ENCODE measurements at regions not wholly inside any gene's neighbourhood (a gene's known extent, or its start where the extent isn't known, plus 50 kb on each side); places are given as distances from the start of the nearest gene placed in this dataset.

DNA sequence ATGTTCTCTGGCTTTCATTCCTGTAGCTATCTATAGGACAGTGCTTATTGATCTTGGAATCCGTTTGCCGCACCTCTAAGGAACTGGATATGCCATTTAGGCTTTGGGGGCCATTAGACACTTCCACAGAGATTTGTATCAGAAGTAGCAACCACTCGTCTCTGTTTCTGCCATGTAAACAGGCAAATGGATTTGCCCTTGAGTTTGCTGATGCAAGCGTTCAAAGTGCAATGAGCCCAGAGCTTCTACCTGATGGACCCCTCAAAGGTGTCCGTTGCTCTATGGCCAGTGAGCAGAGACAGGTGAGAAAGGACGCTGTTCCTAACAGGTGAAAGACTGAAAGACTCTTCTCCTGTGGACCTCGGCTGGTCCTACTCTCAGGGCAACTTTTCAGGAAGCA, 302.9 kb downstream of the ZNF536 start:
- no peak for ATAC-seq
- TF ChIP-seq ZNF70 (CRISPR knock-in tag; IDR thresholded peaks at IDR 0.05) (no peak), TCF4 (CRISPR knock-in tag; IDR thresholded peaks at IDR 0.05; ENCODE audit: borderline replicate concordance) (no peak), ZNF565 (CRISPR knock-in tag; conservative IDR thresholded peaks at IDR 0.05; ENCODE audit: low read depth) (no peak), RARB (CRISPR knock-in tag; IDR thresholded peaks at IDR 0.05) (no peak), ZFP30 (CRISPR knock-in tag; IDR thresholded peaks at IDR 0.05) (no peak), SNAI2 (CRISPR knock-in tag; IDR thresholded peaks at IDR 0.05) (no peak), OSR1 (CRISPR knock-in tag; IDR thresholded peaks at IDR 0.05) (no peak), CSDC2 (CRISPR knock-in tag; IDR thresholded peaks at IDR 0.05) (no peak), GLIS3 (CRISPR knock-in tag; IDR thresholded peaks at IDR 0.05) (no peak), ZNF8 (CRISPR knock-in tag; IDR thresholded peaks at IDR 0.05) (no peak), BACH2 (CRISPR knock-in tag; IDR thresholded peaks at IDR 0.05; ENCODE audit: borderline replicate concordance) (no peak), ISL1 (CRISPR knock-in tag; IDR thresholded peaks at IDR 0.05) (no peak), ARNTL (CRISPR knock-in tag; IDR thresholded peaks at IDR 0.05; ENCODE audit: borderline replicate concordance, low read depth) (no peak)
- TF ChIP-seq, protein P1, sequence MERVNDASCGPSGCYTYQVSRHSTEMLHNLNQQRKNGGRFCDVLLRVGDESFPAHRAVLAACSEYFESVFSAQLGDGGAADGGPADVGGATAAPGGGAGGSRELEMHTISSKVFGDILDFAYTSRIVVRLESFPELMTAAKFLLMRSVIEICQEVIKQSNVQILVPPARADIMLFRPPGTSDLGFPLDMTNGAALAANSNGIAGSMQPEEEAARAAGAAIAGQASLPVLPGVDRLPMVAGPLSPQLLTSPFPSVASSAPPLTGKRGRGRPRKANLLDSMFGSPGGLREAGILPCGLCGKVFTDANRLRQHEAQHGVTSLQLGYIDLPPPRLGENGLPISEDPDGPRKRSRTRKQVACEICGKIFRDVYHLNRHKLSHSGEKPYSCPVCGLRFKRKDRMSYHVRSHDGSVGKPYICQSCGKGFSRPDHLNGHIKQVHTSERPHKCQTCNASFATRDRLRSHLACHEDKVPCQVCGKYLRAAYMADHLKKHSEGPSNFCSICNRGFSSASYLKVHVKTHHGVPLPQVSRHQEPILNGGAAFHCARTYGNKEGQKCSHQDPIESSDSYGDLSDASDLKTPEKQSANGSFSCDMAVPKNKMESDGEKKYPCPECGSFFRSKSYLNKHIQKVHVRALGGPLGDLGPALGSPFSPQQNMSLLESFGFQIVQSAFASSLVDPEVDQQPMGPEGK (CRISPR knock-in tag; IDR thresholded peaks at IDR 0.05; ENCODE audit: borderline replicate concordance), result no peak
- TF ChIP-seq, protein P2, sequence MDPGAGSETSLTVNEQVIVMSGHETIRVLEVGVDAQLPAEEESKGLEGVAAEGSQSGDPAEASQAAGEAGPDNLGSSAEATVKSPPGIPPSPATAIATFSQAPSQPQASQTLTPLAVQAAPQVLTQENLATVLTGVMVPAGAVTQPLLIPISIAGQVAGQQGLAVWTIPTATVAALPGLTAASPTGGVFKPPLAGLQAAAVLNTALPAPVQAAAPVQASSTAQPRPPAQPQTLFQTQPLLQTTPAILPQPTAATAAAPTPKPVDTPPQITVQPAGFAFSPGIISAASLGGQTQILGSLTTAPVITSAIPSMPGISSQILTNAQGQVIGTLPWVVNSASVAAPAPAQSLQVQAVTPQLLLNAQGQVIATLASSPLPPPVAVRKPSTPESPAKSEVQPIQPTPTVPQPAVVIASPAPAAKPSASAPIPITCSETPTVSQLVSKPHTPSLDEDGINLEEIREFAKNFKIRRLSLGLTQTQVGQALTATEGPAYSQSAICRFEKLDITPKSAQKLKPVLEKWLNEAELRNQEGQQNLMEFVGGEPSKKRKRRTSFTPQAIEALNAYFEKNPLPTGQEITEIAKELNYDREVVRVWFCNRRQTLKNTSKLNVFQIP (CRISPR knock-in tag; IDR thresholded peaks at IDR 0.05; ENCODE audit: borderline replicate concordance, low read depth), result no peak
- TF ChIP-seq, protein P3, sequence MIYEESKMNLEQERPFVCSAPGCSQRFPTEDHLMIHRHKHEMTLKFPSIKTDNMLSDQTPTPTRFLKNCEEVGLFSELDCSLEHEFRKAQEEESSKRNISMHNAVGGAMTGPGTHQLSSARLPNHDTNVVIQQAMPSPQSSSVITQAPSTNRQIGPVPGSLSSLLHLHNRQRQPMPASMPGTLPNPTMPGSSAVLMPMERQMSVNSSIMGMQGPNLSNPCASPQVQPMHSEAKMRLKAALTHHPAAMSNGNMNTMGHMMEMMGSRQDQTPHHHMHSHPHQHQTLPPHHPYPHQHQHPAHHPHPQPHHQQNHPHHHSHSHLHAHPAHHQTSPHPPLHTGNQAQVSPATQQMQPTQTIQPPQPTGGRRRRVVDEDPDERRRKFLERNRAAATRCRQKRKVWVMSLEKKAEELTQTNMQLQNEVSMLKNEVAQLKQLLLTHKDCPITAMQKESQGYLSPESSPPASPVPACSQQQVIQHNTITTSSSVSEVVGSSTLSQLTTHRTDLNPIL (CRISPR knock-in tag; IDR thresholded peaks at IDR 0.05; ENCODE audit: low read depth), result no peak

DNA sequence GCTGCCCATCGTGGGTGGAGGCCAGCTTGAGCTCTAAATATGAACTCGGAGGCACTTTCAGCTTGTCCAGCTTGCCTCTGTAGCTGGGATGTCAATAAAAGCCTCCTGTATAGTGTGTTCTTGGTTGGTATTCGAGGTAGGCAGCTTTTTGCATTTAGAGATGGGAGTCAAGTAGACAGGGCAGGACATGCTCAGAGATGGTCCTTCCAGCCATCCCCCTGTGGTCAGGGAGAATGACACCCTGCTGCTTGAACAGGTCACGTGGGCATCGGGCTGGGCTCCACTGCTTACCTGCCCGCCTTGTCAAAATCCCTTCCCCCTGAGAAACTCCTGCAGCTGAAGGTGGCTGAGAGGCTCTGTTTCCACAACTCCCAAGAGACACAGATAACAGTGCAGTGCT, 302.5 kb downstream of the ZNF536 start:
- ATAC-seq, result no peak
- TF ChIP-seq ZC3H10 (CRISPR knock-in tag; IDR thresholded peaks at IDR 0.05), result no peak
- no peak for TF ChIP-seq GLIS3 (CRISPR knock-in tag; IDR thresholded peaks at IDR 0.05)
- no peak for TF ChIP-seq ISL1 (CRISPR knock-in tag; IDR thresholded peaks at IDR 0.05)
- TF ChIP-seq RARB (CRISPR knock-in tag; IDR thresholded peaks at IDR 0.05), result no peak
- TF ChIP-seq, protein P3 (CRISPR knock-in tag; IDR thresholded peaks at IDR 0.05; ENCODE audit: low read depth), result no peak
- TF ChIP-seq ARNTL (CRISPR knock-in tag; IDR thresholded peaks at IDR 0.05; ENCODE audit: borderline replicate concordance, low read depth), result no peak
- no peak for TF ChIP-seq CSDC2 (CRISPR knock-in tag; IDR thresholded peaks at IDR 0.05)
- no peak for TF ChIP-seq ZNF8 (CRISPR knock-in tag; IDR thresholded peaks at IDR 0.05)
- TF ChIP-seq TCF4 (CRISPR knock-in tag; IDR thresholded peaks at IDR 0.05; ENCODE audit: borderline replicate concordance), result no peak
- no peak for TF ChIP-seq ZFP3 (CRISPR knock-in tag; IDR thresholded peaks at IDR 0.05)
- TF ChIP-seq SNAI2 (CRISPR knock-in tag; IDR thresholded peaks at IDR 0.05), result no peak
- no peak for TF ChIP-seq OSR1 (CRISPR knock-in tag; IDR thresholded peaks at IDR 0.05)
- TF ChIP-seq, protein P4, sequence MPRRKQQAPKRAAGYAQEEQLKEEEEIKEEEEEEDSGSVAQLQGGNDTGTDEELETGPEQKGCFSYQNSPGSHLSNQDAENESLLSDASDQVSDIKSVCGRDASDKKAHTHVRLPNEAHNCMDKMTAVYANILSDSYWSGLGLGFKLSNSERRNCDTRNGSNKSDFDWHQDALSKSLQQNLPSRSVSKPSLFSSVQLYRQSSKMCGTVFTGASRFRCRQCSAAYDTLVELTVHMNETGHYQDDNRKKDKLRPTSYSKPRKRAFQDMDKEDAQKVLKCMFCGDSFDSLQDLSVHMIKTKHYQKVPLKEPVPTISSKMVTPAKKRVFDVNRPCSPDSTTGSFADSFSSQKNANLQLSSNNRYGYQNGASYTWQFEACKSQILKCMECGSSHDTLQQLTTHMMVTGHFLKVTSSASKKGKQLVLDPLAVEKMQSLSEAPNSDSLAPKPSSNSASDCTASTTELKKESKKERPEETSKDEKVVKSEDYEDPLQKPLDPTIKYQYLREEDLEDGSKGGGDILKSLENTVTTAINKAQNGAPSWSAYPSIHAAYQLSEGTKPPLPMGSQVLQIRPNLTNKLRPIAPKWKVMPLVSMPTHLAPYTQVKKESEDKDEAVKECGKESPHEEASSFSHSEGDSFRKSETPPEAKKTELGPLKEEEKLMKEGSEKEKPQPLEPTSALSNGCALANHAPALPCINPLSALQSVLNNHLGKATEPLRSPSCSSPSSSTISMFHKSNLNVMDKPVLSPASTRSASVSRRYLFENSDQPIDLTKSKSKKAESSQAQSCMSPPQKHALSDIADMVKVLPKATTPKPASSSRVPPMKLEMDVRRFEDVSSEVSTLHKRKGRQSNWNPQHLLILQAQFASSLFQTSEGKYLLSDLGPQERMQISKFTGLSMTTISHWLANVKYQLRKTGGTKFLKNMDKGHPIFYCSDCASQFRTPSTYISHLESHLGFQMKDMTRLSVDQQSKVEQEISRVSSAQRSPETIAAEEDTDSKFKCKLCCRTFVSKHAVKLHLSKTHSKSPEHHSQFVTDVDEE (CRISPR knock-in tag; IDR thresholded peaks at IDR 0.05), result no peak
- TF ChIP-seq ZFP30 (CRISPR knock-in tag; IDR thresholded peaks at IDR 0.05), result no peak
- TF ChIP-seq TOX (CRISPR knock-in tag; IDR thresholded peaks at IDR 0.05; ENCODE audit: borderline replicate concordance), result no peak
- TF ChIP-seq, protein P1 (CRISPR knock-in tag; IDR thresholded peaks at IDR 0.05; ENCODE audit: borderline replicate concordance), result no peak

All from SK-N-SH treated with all-trans-retinoic acid at 6 μM for 48 hours (cell line).